ENCODE measurements at regions not wholly inside any gene's neighbourhood (a gene's known extent, or its start where the extent isn't known, plus 50 kb on each side); places are given as distances from the start of the nearest gene placed in this dataset.

- POLR2A ChIA-PET = no interaction called here
- CTCF ChIA-PET = no interaction called here
- TF ChIP-seq HDGF (IDR thresholded peaks at IDR 0.05; ENCODE audit: borderline replicate concordance) (no peak), LEF1 (IDR thresholded peaks at IDR 0.05; ENCODE audit: borderline replicate concordance) (no peak), CTBP1 (IDR thresholded peaks at IDR 0.05; ENCODE audit: borderline replicate concordance) (no peak), ARNT (IDR thresholded peaks at IDR 0.05) (no peak), SP1 (IDR thresholded peaks at IDR 0.05) (no peak), NFRKB (IDR thresholded peaks at IDR 0.05) (no peak)
- no peak for DNase-seq (ENCODE audit: extremely low spot score)
Measured at GRCh38 chr11:69983897-69984438, 94.1 kb upstream of the ANO1 start.

DNA sequence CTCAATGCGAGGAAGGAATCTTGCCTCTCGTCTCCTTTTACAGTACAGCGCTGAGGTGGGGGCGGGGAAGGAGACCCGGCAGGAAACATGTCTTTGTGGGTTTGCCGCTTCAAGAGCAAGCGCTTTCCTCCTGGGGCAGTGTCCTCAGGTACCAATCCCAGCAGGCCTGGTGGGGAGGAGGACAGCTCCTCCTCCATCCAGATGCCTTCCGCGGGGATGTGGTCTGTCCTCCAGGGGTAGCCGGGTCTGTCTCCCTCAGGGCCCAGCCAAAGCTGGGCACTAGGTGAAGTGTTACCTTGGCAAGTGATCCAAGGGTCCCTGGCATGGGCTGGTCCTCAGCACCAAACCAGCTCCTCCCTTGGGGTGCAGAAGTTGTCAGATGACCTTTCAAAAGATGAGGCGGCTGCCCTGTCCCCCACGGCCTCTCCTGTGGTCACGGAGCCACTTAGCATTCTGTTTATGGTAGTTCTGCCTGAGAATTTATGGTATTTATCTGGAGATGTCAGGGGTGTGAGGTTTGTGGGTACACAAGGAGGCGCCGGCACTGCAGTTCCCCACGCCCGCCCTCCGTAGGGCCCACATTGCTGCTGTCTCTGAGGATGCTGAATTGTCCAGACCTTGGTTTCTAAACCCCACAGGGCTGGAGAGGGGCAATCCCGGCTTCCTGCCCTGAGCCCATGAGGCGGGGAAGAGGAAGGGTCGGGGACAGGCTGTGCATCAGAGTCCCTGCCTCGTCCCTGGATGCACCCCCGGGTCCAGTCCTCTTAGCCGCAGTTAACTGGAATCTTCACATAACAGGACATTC lies 93.5 kb upstream of the ANO1 start:
- CTCF ChIA-PET = no interaction called here
- POLR2A ChIA-PET = no interaction called here
- TF ChIP-seq SUZ12 (IDR thresholded peaks at IDR 0.05) = no peak
- no peak for TF ChIP-seq CTBP1 (IDR thresholded peaks at IDR 0.05; ENCODE audit: borderline replicate concordance)
- DNase-seq (ENCODE audit: extremely low spot score) = no peak

DNA sequence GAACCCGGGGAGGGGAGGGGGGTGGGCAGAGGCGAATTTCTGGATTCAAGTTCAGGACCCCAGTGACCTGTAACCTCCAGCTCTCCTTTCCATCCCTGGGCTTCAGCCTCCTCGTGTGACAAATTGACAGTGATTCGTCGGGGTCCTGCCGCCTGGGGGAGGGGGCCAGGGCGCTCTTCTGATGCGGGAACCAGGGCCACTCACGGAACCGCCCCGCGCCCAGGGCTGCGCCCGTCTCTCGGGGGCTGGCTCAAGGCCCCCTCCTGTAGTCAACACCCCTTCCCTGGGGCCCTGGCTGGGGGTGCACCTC lies 92.8 kb upstream of the ANO1 start:
- TF ChIP-seq ELF4 (IDR thresholded peaks at IDR 0.05) (no peak), ARNT (IDR thresholded peaks at IDR 0.05) (no peak), L3MBTL2 (conservative IDR thresholded peaks at IDR 0.05) (no peak), TARDBP (IDR thresholded peaks at IDR 0.05) (no peak), FOXK2 (IDR thresholded peaks at IDR 0.05) (no peak), NFRKB (IDR thresholded peaks at IDR 0.05) (no peak), SUZ12 (IDR thresholded peaks at IDR 0.05) (no peak)
- DNase-seq (ENCODE audit: extremely low spot score) = no peak
- POLR2A ChIA-PET = no interaction called here
- CTCF ChIA-PET = no interaction called here

- no peak for DNase-seq (ENCODE audit: extremely low spot score)
- TF ChIP-seq NFRKB (IDR thresholded peaks at IDR 0.05) (no peak), FOXM1 (IDR thresholded peaks at IDR 0.05; ENCODE audit: borderline replicate concordance) (no peak), L3MBTL2 (conservative IDR thresholded peaks at IDR 0.05) (no peak), ZNF384 (IDR thresholded peaks at IDR 0.05) (no peak), FOXA1 (IDR thresholded peaks at IDR 0.05) (no peak), SUZ12 (IDR thresholded peaks at IDR 0.05) (no peak), FOXK2 (IDR thresholded peaks at IDR 0.05) (no peak), LEF1 (IDR thresholded peaks at IDR 0.05; ENCODE audit: borderline replicate concordance) (no peak), ELF4 (IDR thresholded peaks at IDR 0.05) (no peak), CTBP1 (IDR thresholded peaks at IDR 0.05; ENCODE audit: borderline replicate concordance) (no peak)
- TF ChIP-seq, protein P1, sequence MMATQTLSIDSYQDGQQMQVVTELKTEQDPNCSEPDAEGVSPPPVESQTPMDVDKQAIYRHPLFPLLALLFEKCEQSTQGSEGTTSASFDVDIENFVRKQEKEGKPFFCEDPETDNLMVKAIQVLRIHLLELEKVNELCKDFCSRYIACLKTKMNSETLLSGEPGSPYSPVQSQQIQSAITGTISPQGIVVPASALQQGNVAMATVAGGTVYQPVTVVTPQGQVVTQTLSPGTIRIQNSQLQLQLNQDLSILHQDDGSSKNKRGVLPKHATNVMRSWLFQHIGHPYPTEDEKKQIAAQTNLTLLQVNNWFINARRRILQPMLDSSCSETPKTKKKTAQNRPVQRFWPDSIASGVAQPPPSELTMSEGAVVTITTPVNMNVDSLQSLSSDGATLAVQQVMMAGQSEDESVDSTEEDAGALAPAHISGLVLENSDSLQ (IDR thresholded peaks at IDR 0.05) = no peak
- ChIA-PET CTCF (interaction anchor here (0.6 kb wide), 1 partner anchor 275 kb away, joined by 4 read pairs; no protein-coding TSS in a partner anchor), POLR2A (no interaction called here)
Measured at GRCh38 chr11:69985641-69986439, 92.3 kb upstream of the ANO1 start.

GRCh38 chr11:69986440-69986787 lies 91.7 kb upstream of the ANO1 start:
- DNase-seq (ENCODE audit: extremely low spot score) = no peak
- POLR2A ChIA-PET = no interaction called here
- CTCF ChIA-PET = interaction anchor here (0.6 kb wide), 1 partner anchor 276 kb away, joined by 4 read pairs; no protein-coding TSS in a partner anchor
- TF ChIP-seq FOXK2 (IDR thresholded peaks at IDR 0.05) (no peak), ELF4 (IDR thresholded peaks at IDR 0.05) (no peak), FOXA1 (IDR thresholded peaks at IDR 0.05) (no peak), NFRKB (IDR thresholded peaks at IDR 0.05) (no peak), ARNT (IDR thresholded peaks at IDR 0.05) (no peak), CTBP1 (IDR thresholded peaks at IDR 0.05; ENCODE audit: borderline replicate concordance) (no peak), HDGF (IDR thresholded peaks at IDR 0.05; ENCODE audit: borderline replicate concordance) (no peak)

DNA sequence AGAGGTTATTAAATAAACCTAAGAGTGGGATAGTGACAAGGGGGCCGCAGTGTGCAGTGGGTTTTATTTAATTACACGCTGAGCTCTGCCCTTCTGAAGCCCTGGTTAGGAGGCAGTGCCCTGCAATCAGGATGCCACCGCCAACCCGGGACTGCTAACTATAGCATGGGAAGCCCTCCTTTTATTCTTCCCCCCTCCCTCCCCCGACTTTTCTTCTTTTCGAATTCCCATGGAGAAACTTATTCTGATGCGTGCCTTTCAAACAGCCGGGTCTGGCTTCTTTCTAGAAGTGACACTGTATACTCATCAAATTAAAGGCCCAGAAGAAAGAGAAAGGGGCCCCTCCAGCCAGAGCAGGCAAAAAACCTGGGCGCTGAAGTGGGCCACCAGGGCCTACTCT lies 91.3 kb upstream of the ANO1 start:
- no peak for TF ChIP-seq LEF1 (IDR thresholded peaks at IDR 0.05; ENCODE audit: borderline replicate concordance)
- no peak for TF ChIP-seq HDGF (IDR thresholded peaks at IDR 0.05; ENCODE audit: borderline replicate concordance)
- no peak for TF ChIP-seq ELF4 (IDR thresholded peaks at IDR 0.05)
- POLR2A ChIA-PET = no interaction called here
- no peak for DNase-seq (ENCODE audit: extremely low spot score)
- CTCF ChIA-PET = interaction anchor here (0.6 kb wide), 1 partner anchor 276 kb away, joined by 4 read pairs; no protein-coding TSS in a partner anchor

DNA sequence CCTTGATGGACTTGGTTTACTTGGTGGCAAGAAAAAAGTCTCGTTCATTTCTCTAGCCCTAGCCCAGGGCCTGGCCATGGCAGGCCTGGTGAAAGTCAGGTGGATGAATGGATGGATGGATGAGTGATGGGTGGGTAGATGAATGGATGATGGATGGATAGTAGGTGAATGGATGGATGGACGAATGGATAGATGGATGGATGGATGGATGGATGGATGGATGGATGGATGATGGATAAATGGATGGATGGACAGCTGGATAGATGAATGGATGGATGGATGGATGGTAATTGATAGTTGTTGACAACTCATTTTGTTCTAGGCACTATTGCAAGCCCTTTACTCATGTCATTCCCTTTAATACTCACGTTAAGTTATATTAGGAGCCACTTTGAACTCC lies 86.1 kb upstream of the ANO1 start:
- TF ChIP-seq TARDBP (IDR thresholded peaks at IDR 0.05) (no peak), BHLHE40 (IDR thresholded peaks at IDR 0.05; ENCODE audit: borderline replicate concordance) (no peak), ELF4 (IDR thresholded peaks at IDR 0.05) (no peak), ZNF384 (IDR thresholded peaks at IDR 0.05) (no peak), SP1 (IDR thresholded peaks at IDR 0.05) (no peak), SUZ12 (IDR thresholded peaks at IDR 0.05) (no peak), CTBP1 (IDR thresholded peaks at IDR 0.05; ENCODE audit: borderline replicate concordance) (no peak)
- TF ChIP-seq, protein P1 (IDR thresholded peaks at IDR 0.05) = no peak
- no peak for DNase-seq (ENCODE audit: extremely low spot score)
- ChIA-PET POLR2A (no interaction called here), CTCF (no interaction called here)
